HG03575 (cell line): ENCODE measurements at regions not wholly inside any gene's neighbourhood (a gene's known extent, or its start where the extent isn't known, plus 50 kb on each side); places are given as distances from the start of the nearest gene placed in this dataset.

Experiments used
- ATAC-seq: cut with Tn5 transposase; IDR thresholded peaks from one replicate; pipeline ENCODE4 v1.9.1; 2021; ENCODE audit not compliant: unreplicated experiment, insufficient number of reproducible peaks, low FRiP score; ENCODE audit errors: extremely low read depth

DNA sequence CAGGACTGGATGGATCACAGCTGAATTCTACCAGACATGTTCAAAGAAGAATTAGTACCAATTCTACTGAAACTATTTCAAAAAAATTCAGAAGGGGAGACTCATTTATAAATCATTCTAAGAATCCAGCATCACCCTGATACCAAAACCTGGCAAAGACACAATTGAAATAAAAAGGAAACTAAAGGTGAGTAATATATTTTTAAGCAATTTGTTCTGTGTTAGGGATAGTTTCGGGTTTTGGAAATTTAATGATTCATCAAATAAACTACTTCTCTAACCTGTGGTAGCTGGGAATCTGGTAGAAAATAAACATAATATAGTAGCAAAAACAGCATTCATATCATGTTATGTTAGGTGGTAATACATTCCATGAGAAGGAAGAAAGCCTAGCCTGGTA is 662.2 kb upstream of the BOD1L1 start:
- ATAC-seq = no peak

DNA sequence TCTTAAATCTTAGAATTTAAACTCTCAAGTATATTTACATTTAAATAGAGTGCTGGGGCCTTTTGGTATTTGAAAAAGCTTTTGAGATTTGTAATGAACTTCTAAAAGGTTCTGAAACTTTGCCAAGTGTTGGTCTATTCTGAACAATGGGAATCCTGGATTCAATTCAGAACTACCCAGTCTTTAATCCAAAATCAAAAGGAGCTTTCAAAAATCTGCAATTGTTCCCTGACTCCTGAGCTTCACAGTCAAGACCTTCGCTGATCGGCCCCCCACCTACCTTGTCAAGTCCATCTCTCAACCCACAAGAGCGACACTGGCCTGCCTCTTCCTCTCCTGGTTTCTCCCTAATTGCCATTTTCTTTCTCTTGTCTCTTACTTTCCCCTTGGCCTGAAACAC is 666.1 kb upstream of the BOD1L1 start:
- no peak for ATAC-seq

DNA sequence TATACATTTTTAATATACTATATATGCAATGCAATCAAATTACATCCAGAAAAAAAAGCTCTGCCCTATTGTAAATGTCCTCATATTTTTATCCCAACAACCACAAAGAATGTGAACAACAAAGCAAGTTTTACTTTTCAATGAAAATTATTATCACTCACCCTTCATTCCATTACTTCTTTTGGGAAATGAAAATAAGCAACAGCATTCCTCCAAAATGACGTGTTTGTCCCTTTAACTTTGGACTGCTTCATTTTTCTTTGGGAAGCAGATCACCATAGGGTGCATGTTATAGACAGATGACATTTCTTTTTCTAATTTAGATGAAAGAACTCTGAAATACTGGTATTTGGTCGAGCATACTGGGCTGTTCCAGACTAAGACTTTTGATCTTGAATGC is 667.1 kb upstream of the BOD1L1 start:
- no peak for ATAC-seq

DNA sequence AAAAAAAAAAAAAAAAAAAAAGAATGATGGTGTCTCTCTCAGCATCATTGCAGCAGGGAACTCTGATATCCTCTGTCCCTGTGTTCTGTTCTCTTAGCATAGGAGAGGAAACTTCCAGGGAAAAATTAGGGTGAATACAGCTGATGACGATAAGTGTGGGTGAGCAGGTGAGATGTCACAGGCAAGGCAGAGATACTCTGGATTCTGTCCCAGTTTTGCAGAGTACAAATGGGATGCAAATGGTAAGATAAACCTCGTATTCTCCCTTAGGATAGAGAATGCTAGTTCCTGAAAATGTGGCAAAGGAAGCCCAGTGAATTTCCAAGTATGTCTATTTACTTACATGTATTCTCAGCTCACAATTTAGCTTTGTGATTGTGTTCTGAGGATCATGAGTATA is 671.6 kb upstream of the BOD1L1 start:
- ATAC-seq = no peak

DNA sequence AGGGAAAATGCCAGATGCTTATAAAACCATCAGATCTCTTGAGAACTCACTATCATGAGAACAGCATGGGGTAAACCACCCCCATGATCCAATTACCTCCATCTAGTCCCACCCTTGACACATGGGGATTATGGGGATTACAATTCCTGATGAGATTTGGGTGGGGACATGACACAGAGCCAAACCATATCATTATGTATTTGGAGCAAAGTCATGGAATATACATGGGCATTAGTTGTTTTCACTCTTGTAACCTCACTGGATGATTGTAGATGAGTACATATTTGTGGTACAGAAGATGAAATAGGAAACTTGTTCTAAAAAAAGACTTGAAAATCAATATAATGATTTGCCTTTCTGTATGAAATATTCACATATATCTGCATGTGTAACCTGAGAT is 674.5 kb upstream of the BOD1L1 start:
- no peak for ATAC-seq

DNA sequence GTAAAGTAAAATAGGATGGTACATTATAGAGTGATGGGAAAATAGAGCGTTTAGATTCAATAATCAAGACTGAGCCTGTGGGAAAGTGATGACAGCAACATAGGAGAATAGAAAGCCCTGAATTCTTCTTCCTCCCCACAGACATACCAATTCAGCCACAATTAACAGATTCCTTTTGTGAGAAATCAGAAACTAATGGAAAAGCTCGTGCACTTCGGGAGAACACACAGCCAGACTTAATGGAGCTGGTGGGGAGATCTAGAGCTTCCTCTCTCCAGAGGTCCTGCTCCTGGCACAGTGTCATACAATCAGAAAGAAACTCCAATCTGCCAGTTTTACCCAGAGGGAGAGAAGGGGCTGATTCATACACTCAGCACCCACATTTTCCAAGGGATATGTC is 676.3 kb upstream of the BOD1L1 start:
- no peak for ATAC-seq

DNA sequence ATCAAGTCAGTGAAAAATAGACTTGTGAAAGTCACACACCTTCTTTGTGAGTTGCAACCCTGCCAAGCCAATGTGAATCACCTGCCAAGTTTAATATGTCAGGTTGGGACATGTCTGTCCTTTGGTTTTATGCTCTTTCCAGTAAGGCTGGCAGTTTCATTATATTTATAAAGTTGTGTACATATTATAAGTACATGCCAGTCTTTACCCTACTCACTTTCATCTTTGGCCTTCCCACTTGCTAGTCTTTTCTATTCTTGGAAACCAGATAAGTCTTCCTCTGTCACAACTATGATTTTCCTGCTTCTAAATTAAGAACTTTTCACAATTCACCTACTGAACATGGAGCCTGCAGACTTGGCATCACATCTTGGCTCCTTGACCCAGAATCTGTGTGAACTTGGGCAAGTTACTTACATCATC is 680.7 kb upstream of the BOD1L1 start:
- ATAC-seq = no peak

DNA sequence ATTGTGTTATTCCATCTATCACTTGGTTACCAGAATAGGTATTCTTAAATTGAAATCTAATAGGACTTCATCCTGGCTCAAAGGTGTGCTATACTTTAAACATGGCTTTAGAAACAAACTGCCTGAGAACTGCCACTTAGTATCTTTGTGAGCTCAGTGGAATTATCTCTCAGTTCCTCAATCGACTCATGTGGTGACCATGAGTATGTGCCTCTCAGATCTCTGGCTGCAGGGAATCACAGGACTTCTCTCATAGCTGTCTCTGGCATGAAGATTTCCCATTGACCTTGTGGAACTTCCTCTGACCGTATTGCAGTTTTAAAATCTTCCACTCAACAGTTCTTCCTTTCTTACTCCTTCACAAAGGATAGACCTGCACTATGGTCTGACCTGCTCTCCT is 681.9 kb upstream of the BOD1L1 start:
- ATAC-seq = no peak

DNA sequence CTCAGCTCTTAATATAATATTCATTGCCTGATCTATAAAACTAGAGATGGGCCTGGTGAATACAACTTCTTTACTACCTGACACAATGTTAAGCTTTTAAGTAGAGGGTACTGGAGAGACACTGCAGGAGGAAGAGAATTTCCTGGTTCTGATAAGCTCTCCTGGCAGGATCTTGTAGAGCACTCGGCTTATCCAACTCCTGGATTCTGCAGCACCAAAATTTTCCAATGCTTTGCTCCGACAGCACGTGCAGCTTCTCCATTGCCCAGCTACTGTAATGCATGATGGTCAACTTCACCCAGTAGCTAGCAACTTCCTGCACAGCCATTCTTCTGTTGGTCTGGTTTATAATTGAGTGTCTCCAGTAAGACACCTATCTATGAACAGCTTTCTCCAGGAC is 686.2 kb upstream of the BOD1L1 start:
- ATAC-seq = no peak

DNA sequence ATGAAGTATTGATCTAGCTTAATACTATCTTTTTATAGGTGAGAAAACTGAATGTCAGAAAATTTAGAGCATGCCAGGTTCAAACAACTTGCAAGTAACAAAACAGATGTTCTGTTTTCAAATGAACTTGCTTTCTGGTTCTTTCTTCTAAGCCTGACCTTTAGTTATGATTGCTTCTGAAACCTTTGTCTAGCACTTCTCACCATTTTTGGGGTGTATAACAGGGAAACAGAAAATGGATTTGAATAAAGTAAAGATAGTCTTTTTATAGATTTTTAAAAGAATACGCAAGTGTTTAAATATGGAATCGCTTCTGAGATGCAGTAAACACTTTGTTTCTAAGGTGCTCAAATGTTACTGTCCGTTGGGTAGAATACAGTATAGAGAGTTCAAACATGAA is 687.2 kb upstream of the CPEB2 start:
- no peak for ATAC-seq

DNA sequence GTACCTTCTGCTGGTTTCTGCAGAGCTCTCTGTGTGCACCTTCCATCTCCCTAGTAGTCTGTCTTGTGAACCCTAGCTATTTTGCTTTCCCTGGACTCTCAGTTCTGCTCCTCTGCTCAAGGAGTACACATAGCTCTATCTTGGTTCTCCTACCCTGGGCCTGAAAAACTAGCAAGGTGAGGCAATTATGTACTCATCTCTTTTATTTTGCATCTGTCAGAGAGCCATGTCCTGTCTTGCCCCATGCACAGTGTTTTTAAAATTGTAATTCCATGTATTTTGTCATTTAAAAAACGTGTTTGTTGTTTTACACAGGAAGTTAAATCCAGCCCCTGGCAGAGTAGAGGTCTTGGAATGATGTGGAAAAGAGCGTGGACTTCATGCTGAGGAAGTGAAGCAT is 684.9 kb upstream of the CPEB2 start:
- ATAC-seq = no peak

DNA sequence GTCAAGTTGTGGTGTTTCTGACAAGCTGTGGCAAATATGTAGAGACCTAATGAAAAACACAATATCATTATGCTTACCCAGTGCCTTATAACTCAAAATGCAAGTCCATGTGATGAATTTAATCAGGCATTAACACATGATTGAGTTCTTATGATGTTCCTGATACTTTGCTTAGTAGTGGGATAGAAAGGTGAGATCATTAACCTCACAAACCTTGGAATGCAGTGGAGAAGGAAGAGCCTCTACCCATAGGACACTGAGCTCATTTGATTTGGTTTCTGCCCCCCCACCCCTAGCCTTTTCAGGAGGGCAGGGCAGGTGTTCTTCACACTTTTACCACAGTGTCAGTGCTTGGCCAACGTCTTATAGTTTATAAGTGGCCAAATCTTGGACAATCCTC is 683.6 kb upstream of the CPEB2 start:
- no peak for ATAC-seq

DNA sequence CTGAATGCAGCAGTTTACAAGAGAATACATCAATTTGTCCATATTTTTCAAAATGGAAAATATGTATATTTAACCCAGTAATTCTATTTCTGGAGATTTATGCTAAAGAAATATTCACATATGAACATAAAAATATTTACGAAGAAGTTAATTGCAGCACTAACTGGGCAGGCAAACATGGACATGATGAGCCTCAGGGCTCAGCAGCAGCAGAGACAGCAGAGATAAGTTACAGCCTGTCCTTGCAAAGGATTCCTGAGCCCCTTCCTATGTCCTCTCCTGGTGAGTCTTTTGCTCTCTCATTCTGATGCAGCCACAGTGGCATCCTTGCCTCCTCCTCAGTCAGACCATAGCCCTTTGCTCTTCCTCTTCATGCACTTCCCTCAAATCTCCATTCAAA is 680.6 kb upstream of the CPEB2 start:
- ATAC-seq = no peak

DNA sequence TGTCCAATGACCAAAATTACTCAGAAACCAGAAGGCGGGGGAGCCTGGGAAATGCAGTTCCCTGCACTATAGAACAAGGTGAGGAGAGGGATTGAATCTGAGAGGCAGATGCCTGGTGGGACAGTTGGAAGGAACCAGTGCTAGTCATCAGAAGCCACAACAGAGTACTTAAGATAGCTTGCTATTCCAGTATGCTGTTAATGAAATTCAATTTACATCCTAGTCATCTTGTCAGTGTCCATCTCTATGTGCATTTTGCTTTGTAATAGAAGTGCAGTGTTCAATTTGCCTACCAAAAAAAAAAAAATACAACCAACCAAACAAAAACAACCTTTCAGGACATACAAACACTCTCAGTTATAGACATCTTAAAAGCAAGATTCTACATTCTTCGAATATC is 679.1 kb upstream of the CPEB2 start:
- no peak for ATAC-seq

DNA sequence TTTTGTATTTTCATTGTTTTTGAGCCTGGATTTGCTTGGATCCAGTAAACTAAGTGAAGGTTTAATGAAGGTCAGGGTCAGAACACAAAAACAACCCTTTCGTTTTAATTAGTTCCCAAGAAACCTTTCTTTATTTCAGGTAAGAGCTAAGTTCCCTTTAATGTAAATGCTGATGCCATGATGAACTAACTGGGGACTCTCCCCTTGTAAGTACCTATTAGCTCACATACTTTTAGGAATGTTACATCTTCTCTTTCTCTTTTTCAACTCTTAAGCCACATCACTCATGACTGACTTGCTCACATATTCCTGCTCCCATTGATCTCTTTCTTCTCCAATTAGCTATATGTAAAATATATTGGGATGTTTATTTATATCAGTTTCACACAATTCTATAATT is 673.1 kb upstream of the CPEB2 start:
- no peak for ATAC-seq

DNA sequence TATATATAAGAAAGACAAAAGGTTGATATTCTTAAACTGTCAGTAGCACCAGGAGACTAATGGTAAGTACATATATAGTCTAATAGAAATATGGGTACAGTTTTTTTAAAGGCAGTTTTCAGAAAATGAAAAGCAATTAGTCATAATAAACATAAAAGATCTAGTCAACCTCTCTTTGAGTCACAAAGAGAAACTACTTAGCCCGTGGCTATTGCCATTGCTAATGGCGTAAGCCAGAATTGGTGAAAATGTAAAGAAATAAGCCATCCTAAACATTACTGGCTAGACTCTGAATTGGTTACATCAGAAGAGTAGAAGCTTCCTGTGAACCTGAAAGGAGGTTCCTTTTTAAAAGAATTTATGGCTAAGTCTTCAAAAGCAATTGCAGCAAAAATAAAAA is 668.7 kb upstream of the CPEB2 start:
- no peak for ATAC-seq

DNA sequence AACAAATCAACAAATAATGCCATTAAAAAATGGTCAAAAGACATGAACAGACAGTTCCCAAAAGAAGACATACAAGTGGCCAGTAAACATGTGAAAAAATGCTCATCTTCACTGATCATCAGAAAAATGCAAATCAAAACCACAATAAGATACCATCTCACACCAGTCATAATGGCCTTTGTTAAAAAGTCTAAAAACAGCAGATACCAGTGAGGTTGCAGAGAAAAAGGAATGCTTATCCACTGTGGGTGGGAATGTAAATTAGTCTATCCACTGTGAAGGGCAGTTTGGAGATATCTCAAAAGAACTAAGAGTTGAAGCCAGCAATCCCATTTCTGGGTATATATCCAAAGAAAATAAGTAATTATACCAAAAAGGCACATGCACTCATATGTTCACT is 668.1 kb upstream of the CPEB2 start:
- ATAC-seq = no peak

DNA sequence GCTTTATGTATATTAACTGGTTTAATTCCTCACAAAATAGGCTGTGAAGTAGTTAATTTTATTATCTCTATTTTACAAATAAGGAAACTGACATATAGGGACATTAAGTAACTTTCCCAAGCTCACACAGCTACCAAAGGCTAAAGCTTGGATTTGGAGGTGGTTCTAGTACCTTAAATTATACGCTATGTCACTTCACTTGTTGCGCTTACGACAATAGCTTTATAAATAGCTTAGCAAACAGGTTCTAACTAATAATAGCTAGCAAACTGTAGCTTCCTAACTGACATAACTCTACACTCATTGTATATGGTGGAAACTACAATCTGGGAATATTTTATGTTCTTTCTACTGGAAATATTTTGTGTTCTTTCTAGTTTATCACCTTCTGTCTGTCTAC is 666.4 kb upstream of the CPEB2 start:
- no peak for ATAC-seq

DNA sequence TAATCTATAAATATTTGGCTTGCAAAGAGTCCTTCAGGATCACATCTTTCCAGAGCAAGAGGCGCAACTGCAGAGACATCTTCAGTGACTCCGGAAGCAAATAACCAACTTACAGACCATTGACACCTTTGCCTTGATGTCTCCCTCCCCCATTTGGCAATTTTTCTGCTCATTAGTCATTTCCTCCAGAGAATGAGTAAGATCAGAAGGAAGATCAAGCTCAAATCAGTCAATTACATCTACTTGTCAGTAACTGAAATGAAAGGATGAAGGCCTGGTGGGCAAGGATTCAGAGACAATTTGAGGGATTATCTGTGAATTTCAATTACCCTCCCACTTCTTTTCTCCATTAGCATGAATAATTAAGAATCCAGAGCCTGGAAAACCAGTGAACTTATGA is 665.6 kb upstream of the CPEB2 start:
- ATAC-seq = no peak

DNA sequence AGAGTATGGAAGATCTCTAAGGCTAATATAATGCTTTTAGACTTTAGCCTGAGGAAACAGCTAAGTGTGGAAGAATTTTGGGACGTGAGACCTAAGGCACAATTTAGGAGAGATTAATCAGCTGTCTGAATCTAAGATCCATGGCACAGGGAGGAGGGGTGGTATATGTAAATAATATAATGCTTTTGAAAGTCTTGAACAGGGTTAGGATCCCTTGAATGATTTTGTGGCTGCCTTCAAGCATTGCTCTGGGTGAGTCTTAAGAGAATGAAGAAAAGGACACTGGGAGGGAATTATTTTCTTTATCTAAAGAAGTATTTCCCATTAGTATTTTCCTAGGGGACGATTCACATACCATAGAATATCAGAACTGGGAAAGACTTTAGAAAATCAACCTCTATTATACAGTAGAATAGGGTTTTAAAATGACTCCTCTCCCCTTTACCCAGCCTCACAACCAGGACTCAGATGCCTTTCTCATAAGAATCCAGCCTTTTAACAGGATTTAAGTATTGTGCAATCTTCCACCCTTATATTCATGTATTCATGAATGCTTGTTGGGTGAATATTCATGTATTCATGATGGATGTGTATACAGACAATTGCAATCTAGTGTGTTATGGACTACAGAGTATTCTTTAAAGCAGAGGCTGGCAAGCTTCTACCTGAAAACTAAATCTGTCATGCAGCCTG is 664.2 kb upstream of the CPEB2 start:
- no peak for ATAC-seq

DNA sequence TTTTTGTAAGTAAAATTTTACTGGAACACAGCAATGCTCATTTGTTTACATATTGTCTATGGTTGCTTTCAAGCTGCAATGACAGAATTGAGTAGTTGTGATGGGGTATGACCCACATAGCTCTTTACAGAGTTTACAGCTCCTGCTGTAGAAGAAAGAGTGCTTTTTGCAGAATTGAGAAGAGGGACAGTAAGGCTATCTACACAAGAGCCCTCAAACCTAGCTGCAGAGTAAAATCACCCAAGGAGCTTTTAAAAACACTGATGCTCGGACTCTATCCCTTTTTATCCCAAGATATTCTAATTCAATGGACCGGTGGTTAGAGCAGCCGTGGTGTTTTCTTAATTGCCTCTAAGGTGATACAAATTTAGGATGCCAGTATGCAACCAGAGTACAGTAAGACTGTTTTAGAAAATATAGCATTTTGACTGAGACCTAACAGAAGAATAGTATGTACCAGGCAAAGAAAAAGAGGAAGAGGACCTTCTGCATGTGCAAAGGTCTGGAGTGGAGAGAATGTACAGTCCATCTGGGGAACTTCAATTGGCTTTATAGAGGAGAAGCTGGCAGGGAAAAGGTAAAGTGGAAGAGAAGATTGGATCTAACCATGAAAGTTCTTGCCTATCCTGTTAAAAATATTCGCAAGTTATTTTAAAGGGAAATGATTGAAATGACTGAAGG is 663.6 kb upstream of the CPEB2 start:
- no peak for ATAC-seq
